RKO (cell line): ENCODE measurements at regions not wholly inside any gene's neighbourhood (a gene's known extent, or its start where the extent isn't known, plus 50 kb on each side); places are given as distances from the start of the nearest gene placed in this dataset.
"Not testable (repeated sequence)": the region's sequence is repeated elsewhere in the genome, so short reads cannot be mapped to it uniquely, and the experiment has no call there.

Experiments
- DNase-seq: peaks from one replicate; pipeline ENCODE4 v3.0.0-alpha.2; 2016; ENCODE audit warnings: low spot score

DNA sequence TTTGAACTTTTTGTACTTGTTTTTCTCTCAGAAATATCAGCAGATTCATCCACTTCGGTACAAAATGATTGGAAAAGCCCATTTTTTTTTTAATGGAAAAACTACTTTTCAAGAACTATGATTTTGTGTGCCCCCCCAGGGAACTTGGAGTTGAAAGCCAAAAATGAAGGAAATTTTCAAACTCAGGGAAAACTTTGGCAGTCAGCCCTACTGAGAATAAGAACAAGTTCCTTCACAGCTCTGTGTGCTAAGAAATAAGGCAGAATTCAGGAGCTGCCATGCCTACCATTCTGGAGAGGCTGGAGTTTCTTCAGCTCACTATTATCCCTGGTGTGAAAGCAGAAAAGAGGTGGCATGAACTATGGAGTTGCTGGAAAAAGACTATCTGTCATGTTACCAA lies 226.0 kb upstream of the SLC35G4 start:
- DNase-seq = no peak

DNA sequence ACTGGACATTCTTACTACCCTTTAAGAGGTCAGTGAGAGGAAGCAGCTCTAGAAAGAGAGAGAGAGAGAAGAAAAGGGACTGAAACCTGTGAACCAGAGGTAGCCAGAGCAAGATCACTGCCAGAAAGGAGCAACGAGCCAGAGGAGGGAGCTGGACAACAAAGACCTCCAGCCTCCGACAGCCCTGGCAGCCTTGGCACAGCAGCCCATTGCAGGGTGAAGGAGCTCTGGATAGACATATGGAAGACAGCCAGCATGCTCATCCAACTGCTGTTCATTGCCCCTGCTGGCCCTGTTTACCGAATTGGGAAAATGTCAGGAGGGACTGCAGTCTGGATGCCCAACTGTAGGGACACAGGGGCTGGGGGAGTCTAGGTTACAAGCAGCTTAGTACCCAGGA lies 228.4 kb upstream of the SLC35G4 start:
- no peak for DNase-seq

DNA sequence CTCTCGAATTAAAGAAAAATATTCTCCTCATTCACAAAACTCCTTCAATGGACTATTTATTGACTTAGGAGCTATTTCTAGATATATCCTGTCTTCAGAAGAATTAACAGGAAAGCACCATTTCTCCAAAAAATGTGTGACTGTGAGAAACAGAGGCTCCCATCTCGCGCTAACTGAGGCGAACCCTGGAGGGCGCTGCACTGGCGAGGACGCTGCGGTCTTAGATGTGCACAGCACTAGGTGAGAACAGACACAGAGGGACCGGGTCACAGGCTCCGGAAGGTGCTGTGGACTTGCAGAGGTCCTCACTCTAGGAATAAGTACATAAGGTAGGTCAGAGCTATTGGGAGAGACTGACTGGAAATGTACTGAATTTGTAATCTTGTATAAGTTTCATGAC lies 229.7 kb upstream of the SLC35G4 start:
- DNase-seq = no peak

DNA sequence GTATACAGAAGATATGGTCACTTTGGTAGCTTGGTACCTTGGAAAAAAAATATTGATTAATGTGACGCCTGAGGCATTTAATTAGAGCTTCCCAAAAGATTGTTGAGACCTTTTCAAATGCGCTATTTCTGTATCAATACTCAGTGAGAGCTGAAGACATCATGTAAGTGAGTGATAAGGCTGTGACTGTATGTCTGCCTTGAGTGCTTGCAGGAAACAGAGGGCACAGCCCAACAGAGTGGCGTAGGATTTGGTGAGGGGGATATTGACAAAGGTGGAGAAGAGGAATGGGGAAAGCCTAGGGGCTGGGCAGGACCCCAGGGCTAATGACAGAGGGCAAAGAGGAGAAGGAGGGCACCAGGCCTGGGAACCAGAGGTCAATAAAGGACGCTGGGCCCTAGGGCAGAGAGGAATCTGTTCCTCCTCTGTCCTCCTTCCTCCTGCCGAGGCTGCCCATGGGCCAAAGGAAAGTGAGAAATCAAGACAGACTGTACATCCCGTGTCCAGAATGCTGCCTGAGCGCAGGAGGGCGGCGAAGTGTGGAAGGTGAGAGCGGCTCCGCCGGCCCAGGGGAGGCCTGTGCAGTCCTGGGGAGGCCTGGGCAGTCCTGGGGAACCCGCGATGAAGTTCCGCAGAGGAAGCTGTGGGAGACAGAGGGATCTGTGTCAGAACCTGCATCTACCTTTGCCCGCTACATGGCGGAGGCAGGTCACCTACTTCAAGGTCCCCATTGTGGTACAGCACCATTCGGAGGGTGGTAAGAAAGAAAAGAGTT lies 228.6 kb upstream of the PIEZO2 start:
- DNase-seq = no peak

DNA sequence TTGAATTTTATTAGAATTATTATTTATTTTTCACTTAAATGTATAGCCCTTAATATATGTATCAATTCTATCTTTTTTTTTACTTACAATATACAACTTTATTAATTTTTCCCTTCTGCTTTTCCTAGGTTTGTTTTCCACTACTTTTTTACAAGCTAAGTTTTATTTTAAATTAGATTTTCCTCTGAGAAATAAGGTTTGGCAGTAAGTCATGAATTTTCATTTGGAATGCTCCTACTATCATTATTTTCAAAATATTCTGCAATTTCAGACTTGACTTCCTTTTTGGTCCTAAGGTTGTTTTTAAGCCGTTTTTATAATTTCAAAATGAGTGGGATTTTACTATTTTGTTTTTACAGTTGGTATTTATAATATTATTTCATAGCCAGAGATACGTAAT lies 222.8 kb upstream of the PIEZO2 start:
- DNase-seq = no peak

DNA sequence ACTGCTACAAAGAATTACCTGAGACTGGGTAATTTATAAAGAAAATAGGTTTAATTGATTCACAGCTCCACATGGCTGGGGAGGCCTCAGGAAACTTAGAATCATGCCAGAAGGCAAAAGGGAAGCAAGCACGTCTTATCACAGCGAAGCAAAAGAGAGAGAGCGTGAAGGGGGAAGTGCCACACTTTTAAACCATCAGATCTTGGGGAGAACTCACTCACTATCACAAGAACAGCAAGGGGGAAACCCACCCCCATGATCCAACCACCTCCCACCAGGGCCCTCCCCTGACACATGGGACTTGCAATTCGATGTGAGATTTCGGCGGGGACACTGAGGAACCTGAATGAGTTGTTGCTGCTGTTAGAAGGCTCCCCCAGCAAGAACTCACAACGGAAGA lies 220.2 kb upstream of the PIEZO2 start:
- DNase-seq = no peak

DNA sequence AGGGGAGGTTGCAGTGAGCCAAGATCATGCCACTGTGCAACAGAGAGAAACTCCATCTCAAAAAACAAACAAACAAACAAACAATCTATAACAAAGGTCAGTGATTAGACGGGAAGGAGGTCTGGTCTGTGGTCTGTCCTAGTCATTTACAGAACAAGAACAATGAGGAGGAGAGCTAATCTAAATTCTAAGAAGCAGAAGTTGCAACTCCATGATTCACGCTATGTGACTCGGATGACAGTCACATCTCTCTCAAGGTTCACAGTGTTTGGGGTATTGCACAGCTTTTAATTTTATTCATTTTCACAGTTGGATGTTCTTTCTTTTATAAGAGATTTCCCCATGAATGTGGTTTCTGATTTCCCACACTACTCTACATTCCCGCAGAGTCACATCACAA lies 218.7 kb upstream of the PIEZO2 start:
- DNase-seq = peak; percentile 4

DNA sequence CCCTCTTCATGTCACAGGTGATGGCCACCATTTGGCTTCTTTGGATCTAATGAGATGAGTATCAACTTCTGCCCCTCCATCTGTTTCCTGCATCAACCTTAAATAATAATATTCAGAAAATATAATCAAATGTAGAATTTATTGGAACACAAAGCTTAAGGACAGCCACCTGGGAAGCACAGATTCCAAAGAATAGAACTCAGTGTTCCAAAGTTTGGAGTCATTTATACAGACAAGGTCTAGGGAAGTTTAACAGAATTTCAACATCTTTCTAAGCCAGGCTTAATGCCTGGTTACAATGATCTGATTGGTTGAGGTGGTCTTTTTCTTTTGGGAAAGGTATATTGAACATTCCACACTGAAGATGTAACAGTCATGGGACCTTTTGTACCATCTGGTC lies 218.0 kb upstream of the PIEZO2 start:
- DNase-seq = no peak

DNA sequence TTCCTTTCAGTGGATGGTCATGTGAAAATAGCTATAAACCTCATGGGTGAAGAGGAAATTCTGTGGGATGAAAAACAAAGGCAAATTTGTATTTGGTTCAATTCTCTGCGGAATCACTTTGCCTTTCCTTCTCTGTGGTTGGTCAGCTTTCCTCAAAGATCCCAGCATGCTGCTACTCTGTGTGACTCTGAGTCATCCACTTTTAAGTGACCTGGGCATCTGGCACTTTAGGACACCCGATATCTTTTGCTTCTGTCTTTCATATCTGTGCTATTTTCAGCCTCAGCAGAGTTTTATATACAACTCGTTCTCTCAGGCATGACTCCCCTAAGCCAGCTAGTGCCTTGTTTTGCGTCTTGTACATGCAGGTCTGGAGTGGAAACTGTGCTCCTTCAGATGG lies 217.0 kb upstream of the PIEZO2 start:
- no peak for DNase-seq

DNA sequence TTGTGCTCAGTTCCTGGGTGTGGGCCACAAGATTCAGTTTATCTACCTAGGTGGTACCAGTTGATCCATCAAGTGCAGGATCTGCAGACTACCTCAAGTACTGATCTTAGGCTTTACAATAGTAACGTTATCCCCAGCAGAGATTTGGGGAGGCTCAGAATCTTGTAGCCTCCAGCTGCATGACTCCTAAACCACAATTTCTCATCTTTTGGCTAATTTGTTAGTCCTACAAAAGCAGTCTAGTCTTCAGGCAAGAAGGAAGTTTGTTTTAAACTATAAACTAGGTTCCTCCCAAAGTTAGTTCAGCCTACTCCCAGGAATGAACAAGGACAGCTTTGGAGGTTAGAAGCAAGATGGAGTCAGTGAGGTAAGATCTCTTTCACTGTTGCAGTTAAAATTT lies 213.5 kb upstream of the PIEZO2 start:
- no peak for DNase-seq

DNA sequence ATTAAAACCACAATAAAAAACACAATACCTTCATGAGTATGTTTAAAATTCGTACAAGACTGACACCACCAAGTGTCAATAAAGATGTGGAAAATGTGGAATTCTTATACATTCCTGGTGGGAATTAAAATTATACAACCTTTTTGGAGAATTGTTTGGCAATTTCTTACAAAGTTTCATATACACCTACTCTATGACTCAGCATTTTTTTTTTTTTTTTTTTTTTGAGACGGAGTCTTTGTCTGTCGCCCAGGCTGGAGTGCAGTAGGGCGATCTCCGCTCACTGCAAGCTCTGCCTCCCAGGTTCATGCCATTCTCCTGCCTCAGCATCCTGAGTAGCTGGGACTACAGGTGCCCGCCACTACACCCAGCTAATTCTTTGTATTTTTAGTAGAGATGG lies 212.5 kb upstream of the PIEZO2 start:
- not testable (repeated sequence) for DNase-seq

DNA sequence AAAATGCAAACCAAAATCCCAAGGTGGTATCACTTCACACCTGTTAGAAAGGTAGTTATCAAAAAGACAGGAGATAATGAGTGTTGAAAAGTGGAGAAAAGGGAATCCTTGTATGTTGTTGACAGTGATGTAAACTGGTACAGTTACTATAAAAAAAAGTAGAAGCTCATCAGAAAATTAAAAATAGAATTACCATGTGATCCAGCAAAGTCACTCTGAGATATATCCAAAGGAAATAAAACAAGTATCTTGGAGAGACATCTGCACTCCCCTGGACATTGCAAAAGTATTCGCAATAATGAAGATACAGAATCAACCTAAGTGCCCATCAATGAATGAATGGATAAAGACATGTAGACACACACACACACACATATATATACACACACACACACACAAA lies 208.3 kb upstream of the PIEZO2 start:
- DNase-seq = no peak

DNA sequence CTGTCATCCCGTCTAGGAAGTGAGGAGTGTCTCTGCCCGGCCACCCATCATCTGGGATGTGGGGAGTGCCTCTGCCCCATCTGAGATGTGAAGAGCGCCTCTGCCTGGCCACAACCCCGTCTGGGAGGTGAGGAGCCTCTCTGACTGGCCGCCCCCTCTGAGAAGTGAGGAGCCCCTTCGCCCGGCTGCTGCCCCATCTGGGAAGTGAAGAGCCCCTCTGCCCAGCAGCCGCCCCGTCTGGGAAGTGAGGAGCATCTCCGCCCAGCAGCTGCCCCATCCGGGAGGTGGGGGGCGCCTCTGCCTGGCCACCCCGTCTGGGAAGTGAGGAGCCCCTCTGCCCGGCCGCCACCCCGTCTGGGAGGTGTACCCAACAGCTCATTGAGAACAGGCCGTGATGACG lies 195.2 kb upstream of the PIEZO2 start:
- DNase-seq = not testable (repeated sequence)

DNA sequence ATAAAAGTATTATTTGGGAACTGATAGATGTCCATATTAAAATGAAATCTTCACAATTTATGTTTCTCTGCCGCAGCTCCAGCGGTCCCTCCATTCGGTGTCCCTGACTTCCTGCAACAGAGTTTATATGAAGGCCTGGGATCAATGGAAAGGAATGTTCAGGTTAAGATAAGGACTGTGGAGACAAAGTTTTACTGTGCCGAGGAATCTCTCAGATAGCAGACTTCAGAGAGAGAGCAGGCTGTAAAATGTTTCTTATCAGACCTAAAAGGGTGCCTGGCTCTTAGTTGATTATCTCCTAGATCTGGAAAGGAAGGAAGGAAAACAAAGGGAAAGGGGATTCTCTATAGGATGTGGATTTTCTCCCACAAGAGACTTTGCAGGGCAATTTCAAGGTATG lies 193.7 kb upstream of the PIEZO2 start:
- DNase-seq = no peak

DNA sequence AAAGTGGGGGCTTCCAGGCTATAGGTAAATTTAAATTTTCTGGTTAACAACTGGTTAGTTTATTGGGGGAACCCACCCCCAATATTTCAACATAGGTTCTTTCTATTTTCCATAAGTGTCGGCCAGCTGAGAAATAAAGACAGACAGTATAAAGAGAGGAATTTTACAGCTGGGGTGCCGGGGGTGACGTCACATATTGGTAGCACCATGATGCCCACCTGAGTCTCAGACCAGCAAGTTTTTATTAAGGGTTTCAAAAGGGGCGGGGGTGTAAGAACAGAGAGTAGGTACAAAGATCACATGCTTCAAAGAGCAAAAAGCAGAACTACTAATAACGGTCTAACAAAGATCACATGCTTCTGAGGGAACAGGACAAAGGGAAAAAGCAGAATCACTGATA lies 192.7 kb upstream of the PIEZO2 start:
- not testable (repeated sequence) for DNase-seq

DNA sequence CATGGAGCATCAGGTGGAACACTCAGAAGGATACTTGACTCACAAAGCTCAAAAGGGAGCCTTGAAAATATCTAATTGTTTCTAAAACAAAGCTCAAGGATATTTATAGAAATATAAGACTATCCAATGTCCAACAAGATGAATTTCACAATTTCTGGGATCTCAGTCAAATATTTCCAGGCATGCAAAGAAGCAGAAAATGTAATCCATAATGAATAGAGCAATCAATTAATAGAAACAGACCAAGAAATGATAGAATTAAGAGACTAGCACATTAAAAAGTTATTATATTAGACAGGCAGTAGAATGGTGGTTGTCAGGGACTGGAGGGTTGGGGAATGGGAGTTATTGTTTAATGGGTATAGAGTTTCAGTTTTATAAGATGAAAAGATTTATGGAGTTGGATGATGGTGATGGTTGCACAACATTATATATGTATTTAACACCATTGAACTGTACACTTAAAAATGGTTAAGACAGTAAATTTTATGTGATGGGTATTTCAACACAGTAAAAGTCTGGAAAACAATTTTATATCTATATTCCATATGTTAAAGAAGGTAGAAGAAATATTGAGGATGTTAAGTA lies 189.9 kb upstream of the PIEZO2 start:
- DNase-seq = no peak

DNA sequence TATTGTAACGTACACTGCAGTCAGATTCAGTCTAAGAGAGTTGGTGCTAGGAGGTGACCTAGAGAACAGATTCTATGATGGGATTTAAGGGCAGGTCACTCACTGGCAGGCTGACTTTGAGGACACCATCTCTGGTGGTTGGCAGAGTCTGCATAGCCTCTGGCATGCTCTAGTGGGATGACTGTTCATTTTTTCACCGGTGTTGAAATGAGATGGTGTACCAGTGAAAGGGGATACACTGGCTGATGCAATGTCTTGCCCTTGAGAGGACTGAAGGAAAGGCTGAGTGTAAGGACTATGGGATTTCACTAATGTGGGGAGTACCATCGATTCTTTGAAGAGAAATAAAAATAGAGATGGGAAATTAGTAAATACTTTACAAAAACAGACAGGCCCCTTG lies 186.9 kb upstream of the PIEZO2 start:
- no peak for DNase-seq

DNA sequence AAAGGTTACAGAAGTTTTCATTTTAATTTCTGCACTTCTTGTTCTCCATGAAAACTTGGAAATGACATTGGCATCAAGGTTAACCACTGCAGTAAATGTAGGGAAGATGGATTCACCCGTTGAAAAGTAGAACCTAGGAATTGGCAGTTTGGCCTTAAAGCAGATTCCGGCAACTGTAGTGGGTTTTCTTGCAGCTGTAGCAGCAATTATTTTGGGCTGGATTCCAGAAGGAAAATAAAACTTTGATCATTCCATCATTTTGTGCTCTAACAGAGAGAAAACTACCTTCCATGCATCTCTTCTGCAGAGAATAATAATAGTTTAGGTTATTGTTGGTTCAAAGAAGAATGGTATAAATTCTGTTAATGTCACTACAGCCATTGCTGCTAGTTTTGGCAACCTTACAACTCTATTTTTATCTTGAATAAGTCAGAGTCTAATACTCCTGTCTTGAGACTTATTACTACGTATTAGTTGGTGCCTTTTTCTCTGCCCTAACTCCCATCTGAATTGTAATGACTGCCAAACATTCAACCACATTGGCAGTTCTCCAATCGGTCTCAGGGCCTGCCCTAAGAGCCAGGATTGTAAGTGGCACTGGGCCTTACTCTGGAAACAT lies 178.1 kb upstream of the PIEZO2 start:
- DNase-seq = no peak

DNA sequence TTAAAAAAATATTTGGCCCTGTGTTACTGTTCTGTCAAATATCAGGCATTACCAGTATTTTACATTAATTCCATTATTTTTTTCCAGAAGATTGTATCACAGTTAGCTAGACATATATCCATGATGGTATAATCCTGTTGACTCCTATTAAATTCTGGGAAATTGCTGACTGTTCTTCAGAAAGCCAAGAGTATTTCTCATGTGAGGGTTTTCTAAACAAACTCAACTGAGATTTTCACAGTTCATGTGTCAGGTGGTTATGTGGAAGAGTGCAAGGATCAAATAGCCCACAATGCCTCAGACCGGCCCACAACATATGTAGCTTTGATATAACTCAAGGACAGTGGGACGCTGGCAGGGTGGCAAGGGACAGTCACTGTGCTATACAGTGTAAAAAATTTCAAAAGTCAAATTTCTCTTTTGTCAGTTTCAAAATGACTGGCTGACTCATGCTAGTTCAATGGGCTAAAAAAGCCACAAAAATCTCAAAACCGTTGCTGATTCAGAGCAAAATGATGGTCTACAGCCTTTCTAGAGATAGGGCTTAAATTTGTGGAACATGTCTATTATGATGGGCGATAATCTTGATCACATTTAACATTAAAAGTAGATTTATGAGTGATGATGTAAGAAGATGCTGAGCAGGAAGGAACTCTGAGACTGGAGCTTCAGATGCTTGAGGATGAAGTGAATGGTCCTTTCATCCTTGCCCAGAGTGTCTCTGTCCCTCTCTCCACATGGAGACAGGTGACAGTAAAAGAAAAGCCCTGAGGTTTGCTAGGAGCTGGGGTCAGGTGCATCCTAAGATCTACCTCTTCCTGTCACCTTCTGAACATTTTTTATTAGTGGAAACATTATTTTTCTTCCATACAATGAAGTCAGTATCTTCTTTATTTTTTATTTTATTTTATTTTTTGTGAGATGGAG lies 175.8 kb upstream of the PIEZO2 start:
- peak; percentile 24 for DNase-seq

DNA sequence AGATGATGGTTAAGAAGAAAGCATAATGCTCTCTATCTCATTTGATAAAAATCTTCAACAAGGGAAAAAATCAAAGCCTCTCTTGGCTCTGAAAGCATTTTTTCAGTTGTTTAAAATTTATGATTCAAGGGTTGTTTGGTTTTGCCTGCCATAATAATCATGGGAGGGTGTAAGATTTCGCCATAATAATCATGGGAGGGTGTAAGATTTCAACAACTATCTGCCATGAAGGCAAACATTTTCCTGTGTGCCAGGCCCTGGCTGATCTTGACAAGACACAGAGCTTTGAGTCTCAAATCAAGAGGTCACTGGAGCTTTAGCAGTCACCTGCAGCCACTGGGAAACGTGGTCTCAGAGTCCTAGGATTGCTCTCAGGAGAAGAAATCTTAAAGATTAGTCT lies 175.1 kb upstream of the PIEZO2 start:
- DNase-seq = no peak

DNA sequence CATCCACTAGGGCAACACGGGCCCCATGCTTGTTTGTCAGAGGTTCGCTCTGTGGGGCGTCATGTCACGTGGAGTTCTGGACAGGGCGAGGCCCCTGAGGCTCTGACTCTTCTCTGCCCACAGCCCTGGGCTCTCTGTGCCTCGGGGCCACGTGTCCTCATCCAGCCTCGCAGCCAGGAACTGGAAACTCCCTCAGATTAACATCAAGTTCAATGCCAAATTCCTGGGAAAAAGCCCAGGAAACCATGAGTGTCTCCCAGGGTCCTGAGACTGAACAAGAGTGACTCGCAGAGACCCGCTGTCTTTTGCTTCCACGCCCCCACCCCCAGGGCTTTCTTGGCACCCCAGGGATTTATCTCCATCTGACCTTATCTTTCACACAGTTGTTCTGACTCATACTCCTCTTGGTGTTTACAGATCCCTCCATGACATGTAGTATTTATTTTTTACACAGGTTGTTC lies 174.0 kb upstream of the PIEZO2 start:
- no peak for DNase-seq

DNA sequence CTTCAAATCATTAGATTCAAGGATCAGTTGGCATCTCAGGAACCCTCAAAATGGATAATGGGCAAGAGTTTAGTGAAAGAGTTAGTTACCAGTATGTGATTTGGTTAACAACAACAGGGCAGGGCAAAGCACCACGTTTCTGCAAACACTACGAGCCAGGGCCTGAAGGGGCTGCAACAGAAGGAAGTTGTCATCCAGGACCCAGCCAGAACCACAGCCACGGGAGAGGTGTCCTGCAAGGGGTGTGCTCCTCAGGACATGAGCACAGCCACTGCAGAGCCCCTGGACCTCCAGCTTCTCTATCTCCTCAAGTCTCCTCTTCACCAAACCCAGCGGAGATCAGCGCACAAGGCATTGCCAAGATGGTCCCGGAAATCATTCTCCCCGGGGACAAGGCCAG lies 173.3 kb upstream of the PIEZO2 start:
- DNase-seq = no peak

DNA sequence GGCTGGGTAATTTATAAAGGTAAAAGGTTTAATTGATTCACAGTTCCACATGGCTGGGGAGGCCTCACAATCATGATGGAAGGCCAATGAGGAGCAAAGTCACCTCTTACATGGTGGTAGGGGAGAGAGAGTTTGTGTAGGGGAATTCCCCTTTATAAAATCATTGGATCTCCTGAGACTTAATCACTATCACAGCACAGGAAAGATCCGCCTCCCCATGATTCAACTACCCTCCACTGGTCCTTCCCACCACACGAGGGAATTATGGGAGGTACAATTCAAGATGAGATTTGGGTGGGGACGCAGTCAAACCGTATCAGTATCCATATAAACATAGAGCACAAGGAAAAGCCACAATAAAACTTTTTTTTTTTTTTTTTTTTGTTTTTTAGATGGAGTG lies 172.6 kb upstream of the PIEZO2 start:
- DNase-seq = no peak
